ENCODE measurements at regions not wholly inside any gene's neighbourhood (a gene's known extent, or its start where the extent isn't known, plus 50 kb on each side); places are given as distances from the start of the nearest gene placed in this dataset.

DNA sequence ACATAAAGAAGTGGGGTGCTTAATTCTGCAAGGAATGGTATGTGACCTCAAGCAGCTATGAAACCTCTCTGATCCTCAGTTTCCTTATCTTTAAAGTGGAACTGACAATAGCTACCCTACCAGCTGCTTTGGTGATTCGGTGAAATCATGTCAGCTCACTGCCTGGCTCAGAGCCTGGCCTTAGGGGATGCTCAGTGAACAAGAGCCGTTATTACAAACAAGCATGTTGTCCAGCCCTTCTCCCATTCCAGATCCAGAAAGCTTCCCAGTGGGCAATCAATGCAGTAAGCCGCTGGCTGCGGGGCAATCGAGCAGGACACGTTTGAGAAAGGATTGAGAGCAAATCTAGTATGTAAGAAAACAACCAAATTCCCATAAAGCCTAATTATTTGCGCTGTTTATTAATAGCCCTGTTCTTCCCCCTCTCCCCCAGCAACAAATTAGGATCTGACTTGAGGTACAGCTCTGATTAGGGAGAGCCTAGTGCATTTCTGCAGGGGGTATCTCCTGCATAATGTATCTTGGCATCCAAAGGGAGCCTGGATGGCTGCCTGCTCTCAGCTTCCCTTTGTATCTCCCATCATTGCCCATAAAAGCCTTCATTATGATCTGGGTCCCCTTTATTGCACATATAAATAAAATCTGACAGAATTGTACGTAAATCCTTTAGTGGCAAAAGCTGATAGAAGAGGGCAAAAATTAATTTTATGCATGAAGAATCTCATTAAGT is 371.4 kb downstream of the TMEM232 start:
- DNase-seq (ENCODE audit: low read depth in 2 of 2) = no peak

DNA sequence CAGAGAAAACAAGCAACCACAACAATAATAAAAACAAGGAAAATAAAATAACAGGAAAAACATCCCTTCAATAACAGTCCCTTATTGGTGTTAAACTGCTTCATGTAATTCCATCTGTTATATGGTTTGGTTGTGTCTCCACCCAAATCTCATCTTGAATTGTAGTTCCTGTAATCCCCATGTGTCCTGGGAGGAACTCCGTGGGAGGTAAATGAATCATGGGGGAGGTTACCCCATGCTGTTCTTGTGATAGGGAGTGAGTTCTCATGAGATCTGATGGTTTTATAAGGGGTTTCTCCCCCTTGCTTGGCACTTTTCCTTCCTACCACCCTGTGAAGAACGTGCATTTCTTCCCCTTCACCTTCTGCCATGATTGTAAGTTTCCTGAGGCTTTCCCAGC is 369.8 kb downstream of the TMEM232 start:
- peak in 1 of 2 experiments; percentile 64 for DNase-seq (ENCODE audit: low read depth in 2 of 2)

DNA sequence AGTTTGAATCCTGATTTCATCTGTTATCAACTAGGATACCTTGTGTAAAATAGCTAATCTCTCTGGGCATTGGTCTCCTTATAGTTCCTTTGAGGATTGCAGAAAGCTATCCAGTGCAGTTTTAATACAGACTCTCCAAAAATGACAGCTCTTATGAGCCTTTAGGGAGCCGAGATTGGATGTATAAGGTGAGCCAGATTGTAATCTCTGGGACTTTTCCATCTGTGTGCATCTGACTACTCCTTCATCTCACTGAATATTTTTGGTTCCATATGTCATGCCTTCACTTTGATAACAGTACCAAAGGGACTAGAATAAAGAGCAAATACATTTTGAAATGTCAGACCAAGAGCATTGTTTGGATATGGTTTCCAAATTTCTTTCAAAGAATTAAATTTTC is 367.2 kb downstream of the TMEM232 start:
- DNase-seq (ENCODE audit: low read depth in 2 of 2) = no peak

DNA sequence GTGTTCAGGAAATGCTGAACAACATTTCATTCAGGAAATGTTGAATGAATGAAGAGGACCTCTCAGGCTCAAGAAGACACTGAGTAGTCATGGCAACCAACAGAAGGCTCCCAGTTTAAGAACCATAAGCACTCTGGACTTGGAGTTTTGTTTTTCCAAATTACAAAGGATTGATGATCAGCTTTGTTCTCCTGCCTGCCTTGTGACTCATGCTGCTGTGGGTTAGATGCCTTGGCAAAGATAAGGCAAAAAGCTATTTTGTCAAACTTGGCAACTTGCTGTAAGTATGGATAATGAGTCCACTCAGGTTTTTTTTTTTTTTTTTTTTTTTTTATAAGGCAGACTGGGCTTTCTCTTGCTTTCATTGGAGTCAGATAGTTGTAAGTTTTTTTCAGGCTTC is 365.0 kb downstream of the TMEM232 start:
- peak; percentile 53 to 59 for DNase-seq (ENCODE audit: low read depth in 2 of 2)

DNA sequence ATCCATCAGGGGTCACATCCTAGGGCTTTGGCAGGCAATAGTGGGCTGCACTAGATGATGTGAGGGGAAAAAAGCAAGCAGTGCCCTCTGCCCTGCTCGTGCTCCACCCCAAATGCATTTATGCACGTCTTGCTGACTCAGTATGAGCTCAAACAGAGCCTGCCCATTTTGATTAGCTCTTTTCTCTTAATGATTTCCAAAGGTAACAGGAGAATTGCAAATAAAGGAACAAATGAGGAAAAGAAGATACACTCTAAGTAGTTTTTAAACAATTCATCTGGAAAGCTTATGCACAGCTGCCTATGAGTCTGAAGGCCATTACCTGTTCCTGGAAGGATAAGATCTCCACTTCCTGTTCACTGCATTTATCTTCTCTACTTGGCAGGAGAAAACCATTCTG is 364.2 kb downstream of the TMEM232 start:
- DNase-seq (ENCODE audit: low read depth in 2 of 2) = no peak

DNA sequence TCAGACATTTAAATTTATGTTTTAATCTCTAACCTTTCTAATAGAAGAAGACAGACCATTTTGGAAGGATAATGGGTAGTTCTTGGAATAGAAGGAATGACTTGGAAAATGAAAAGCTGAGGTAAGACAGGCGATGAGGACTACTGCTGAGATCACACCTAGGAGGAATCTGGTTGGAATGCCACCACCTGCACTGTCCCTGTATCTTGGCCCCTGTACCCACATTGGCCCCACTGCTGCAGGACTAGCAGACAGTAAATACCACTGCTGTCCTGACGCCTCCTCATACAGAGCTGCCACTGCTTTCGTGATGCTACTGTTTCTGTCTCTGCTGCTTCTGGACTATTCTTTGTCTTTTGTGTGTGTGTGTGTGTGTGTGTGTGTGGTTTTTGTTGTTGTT is 359.8 kb downstream of the TMEM232 start:
- DNase-seq (ENCODE audit: low read depth in 2 of 2) = no peak
